ENCODE measurements at regions not wholly inside any gene's neighbourhood (a gene's known extent, or its start where the extent isn't known, plus 50 kb on each side); places are given as distances from the start of the nearest gene placed in this dataset.

- Histone ChIP-seq H3K36me3 (no peaks in the 10 kb centered on the region), H3K9me3 (peaks cover 0 to 5% (median 0%) of the 10 kb centered on the region in 11 donors), H3K4me3 (no peak overlapping the region), H3K27ac (no peak overlapping the region), H3K4me1 (no peaks in the 10 kb centered on the region), H3K27me3 (no peaks in the 10 kb centered on the region)
- no peak for ATAC-seq
- DNase-seq, result no peak
- no peak for TF ChIP-seq CTCF (IDR thresholded peaks at IDR 0.05)
- 53 to 76% methylated on average over 1 of the region's 1 CpG for WGBS, 2 donors
- intact Hi-C loops (cut with DNase I), result no loop called here
Observed at GRCh38 chr3:1942781-1943180, 155.9 kb upstream of the CNTN4 start.

- DNase-seq, result no peak
- Histone ChIP-seq H3K36me3 (no peaks in the 10 kb centered on the region), H3K27ac (no peak overlapping the region), H3K9me3 (peaks cover 0 to 5% (median 0%) of the 10 kb centered on the region in 11 donors), H3K27me3 (no peaks in the 10 kb centered on the region), H3K4me1 (no peaks in the 10 kb centered on the region), H3K4me3 (no peak overlapping the region)
- no peak for ATAC-seq
- TF ChIP-seq CTCF (IDR thresholded peaks at IDR 0.05), result no peak
- intact Hi-C loops (cut with DNase I), result no loop called here
- WGBS, 2 donors, result 45 to 48% methylated on average over 6 of the region's 6 CpGs
Observed at GRCh38 chr3:1943395-1944118, 155.1 kb upstream of the CNTN4 start.

GRCh38 chr3:1945698-1946097, 153.0 kb upstream of the CNTN4 start:
- Histone ChIP-seq H3K27me3 (no peaks in the 10 kb centered on the region), H3K4me3 (no peak overlapping the region), H3K36me3 (no peaks in the 10 kb centered on the region), H3K4me1 (no peaks in the 10 kb centered on the region), H3K9me3 (peaks cover 0 to 5% (median 0%) of the 10 kb centered on the region in 11 donors), H3K27ac (no peak overlapping the region)
- intact Hi-C loops (cut with DNase I), result no loop called here
- ATAC-seq, result no peak
- no peak for TF ChIP-seq CTCF (IDR thresholded peaks at IDR 0.05)
- DNase-seq, result no peak

- no peaks in the 10 kb centered on the region for H3K27me3 ChIP-seq
- H3K27ac ChIP-seq, result no peak overlapping the region
- H3K9me3 ChIP-seq, result no peaks in the 10 kb centered on the region
- DNase-seq, result no peak
- WGBS, 2 donors, result 69 to 73% methylated on average over 7 of the region's 7 CpGs
- TF ChIP-seq CTCF (IDR thresholded peaks at IDR 0.05), result no peak
- no peak overlapping the region for H3K4me3 ChIP-seq
- intact Hi-C loops (cut with DNase I), result no loop called here
- no peaks in the 10 kb centered on the region for H3K4me1 ChIP-seq
- H3K36me3 ChIP-seq, result no peaks in the 10 kb centered on the region
- no peak for ATAC-seq
Observed at GRCh38 chr3:1953536-1953935, 145.1 kb upstream of the CNTN4 start.
